HG03103 (cell line): ENCODE measurements at regions not wholly inside any gene's neighbourhood (a gene's known extent, or its start where the extent isn't known, plus 50 kb on each side); places are given as distances from the start of the nearest gene placed in this dataset.

Source experiments
- ATAC-seq: cut with Tn5 transposase; IDR thresholded peaks from one replicate; pipeline ENCODE4 v1.9.1; 2021; ENCODE audit warnings: low read depth; ENCODE audit not compliant: unreplicated experiment

- no peak for ATAC-seq
Observed at GRCh38 chr9:788777-789176, 52.7 kb upstream of the DMRT1 start.
